BE2C (cell line): ENCODE measurements at regions not wholly inside any gene's neighbourhood (a gene's known extent, or its start where the extent isn't known, plus 50 kb on each side); places are given as distances from the start of the nearest gene placed in this dataset.

Experiments
- DNase-seq: peaks from one replicate; pipeline ENCODE4 v3.0.0-alpha.2; 2020
- H3K27me3 ChIP-seq: fragments of 250-450 bp; sonication (Bioruptor Pico); 2 replicates; pipeline ENCODE4 v1.5.1; 2020; ENCODE audit warnings: mild to moderate bottlenecking
- H3K36me3 ChIP-seq: fragments of 250-450 bp; sonication (Bioruptor Pico); 2 replicates; pipeline ENCODE4 v1.5.1; 2020; ENCODE audit warnings: mild to moderate bottlenecking
- H3K4me1 ChIP-seq: fragments of 250-450 bp; sonication (Bioruptor Pico); 2 replicates; pipeline ENCODE4 v1.5.1; 2020
- H3K4me3 ChIP-seq: 2 replicates; pipeline ENCODE4 v1.5.1; 2011; ENCODE audit warnings: low read depth, low read length
- H3K9me3 ChIP-seq: fragments of 250-450 bp; sonication (Bioruptor Pico); 2 replicates; pipeline ENCODE4 v1.5.1; 2020
- CTCF ChIP-seq: IDR thresholded peaks from 2 replicates; pipeline ENCODE4 v1.5.1; 2012; ENCODE audit warnings: mild to moderate bottlenecking, low read depth, low read length

GRCh38 chr11:106276126-106276525, 198.7 kb downstream of the AASDHPPT start:
- no peaks in the 10 kb centered on the region for H3K4me1 ChIP-seq
- no peak for TF ChIP-seq CTCF
- no peak for DNase-seq
- no peak overlapping the region for H3K4me3 ChIP-seq
- H3K36me3 ChIP-seq: no peaks in the 10 kb centered on the region
- no peaks in the 10 kb centered on the region for H3K27me3 ChIP-seq
- H3K9me3 ChIP-seq: no peaks in the 10 kb centered on the region

GRCh38 chr11:106276859-106277436, 199.5 kb downstream of the AASDHPPT start:
- Histone ChIP-seq H3K4me3 (no peak overlapping the region), H3K4me1 (no peaks in the 10 kb centered on the region), H3K36me3 (no peaks in the 10 kb centered on the region), H3K27me3 (no peaks in the 10 kb centered on the region), H3K9me3 (no peaks in the 10 kb centered on the region)
- no peak; the same call in 1 of the 2 replicates for TF ChIP-seq CTCF
- no peak for DNase-seq

DNA sequence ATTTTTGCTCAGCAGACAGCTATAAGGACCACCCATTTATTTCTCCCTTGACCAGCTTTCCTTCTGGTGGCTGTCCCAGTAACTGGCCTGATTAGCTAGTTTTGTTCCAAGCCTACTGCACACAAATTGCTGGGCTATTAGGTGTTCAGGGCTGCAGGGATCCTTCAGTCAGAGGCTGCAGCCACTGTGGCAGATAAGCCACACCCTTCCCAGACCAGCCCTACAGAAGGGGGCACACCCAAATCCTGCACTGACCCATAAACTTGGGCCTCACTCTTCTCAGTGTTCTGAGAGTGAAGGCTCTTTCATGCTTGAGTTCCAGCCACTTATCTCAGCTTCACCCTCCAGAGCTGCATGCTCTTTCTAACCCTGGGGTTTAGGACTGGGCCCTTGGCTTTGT, 200.0 kb downstream of the AASDHPPT start:
- no peak for DNase-seq
- TF ChIP-seq CTCF: no peak
- H3K9me3 ChIP-seq: no peaks in the 10 kb centered on the region
- no peaks in the 10 kb centered on the region for H3K36me3 ChIP-seq
- H3K27me3 ChIP-seq: no peaks in the 10 kb centered on the region
- H3K4me3 ChIP-seq: no peak overlapping the region
- no peaks in the 10 kb centered on the region for H3K4me1 ChIP-seq

DNA sequence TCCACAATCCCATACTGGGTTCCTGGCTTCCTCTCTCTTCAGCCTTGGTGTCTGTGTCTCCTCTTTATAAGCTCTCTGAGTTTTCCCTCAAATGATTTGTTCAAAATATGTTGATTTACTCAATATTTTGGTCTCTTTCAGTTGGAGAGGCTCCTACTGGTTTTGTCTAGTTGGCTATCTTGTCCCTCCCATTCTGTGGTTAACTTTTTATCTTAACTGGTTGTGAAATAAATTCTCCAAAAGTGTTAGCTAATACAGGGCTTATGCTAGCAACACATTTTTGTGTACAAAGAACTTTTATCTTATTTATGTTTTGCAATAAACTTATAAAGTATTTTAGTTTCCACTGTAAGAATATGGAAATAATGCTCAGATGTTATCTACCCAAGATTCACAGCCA, 200.9 kb downstream of the AASDHPPT start:
- H3K27me3 ChIP-seq: no peaks in the 10 kb centered on the region
- no peak overlapping the region for H3K4me3 ChIP-seq
- TF ChIP-seq CTCF: no peak
- H3K4me1 ChIP-seq: no peaks in the 10 kb centered on the region
- DNase-seq: no peak
- no peaks in the 10 kb centered on the region for H3K36me3 ChIP-seq
- H3K9me3 ChIP-seq: no peaks in the 10 kb centered on the region

- no peak for DNase-seq
- Histone ChIP-seq H3K9me3 (no peaks in the 10 kb centered on the region), H3K36me3 (no peaks in the 10 kb centered on the region), H3K4me3 (no peak overlapping the region), H3K4me1 (no peaks in the 10 kb centered on the region), H3K27me3 (no peaks in the 10 kb centered on the region)
- no peak for TF ChIP-seq CTCF
Measured at GRCh38 chr11:106280036-106280435, 202.6 kb downstream of the AASDHPPT start.

- H3K27me3 ChIP-seq: no peaks in the 10 kb centered on the region
- no peak overlapping the region for H3K4me3 ChIP-seq
- no peak for TF ChIP-seq CTCF
- no peak for DNase-seq
- no peaks in the 10 kb centered on the region for H3K4me1 ChIP-seq
- no peaks in the 10 kb centered on the region for H3K36me3 ChIP-seq
- H3K9me3 ChIP-seq: no peaks in the 10 kb centered on the region
Measured at GRCh38 chr11:106281455-106282173, 204.2 kb downstream of the AASDHPPT start.
